HG03135 (cell line): ENCODE measurements at regions not wholly inside any gene's neighbourhood (a gene's known extent, or its start where the extent isn't known, plus 50 kb on each side); places are given as distances from the start of the nearest gene placed in this dataset.
"Not testable (repeated sequence)": the region's sequence is repeated elsewhere in the genome, so short reads cannot be mapped to it uniquely, and the experiment has no call there.

ENCODE experiments used
- ATAC-seq: cut with Tn5 transposase; IDR thresholded peaks from one replicate; pipeline ENCODE4 v1.9.1; 2021; ENCODE audit warnings: mild to moderate bottlenecking, moderate library complexity; ENCODE audit not compliant: unreplicated experiment

DNA sequence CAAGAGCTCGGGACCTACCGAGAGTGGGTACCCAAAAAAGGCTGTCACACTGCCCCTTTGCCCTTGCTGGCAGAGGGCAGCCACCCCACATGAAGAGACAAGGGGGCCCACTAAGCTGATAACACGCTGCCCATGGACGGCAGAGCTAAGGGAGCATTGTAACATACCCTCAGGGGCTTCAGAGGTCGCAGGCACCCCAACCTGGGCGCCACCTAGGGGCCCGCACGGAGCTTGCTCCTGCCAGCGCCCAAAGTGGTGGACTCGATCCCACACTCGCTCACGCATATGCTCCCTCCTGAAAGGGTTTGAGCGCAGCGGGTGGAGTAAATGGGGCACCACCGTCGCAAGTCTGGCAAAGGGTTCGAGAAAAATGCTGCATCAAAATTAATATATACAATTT lies 975.4 kb downstream of the ZPLD1 start:
- no peak for ATAC-seq

DNA sequence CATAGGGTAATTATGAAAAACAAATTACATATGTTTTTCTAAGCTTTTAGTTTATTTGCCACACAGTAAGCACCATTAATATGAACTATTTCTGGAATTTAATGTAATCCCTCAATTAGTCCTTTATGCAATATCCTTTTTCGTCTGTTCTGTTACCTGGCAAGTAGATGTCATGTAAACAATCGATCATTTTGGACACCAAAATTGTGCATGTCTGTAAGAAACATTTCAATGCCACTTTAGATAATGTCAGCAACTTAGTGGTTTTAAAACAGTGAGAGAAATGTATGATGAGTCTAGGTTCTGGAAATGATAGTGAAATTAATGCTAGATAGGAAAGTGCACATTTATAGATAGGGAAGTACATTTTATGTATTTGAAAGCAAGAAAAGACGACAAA lies 986.6 kb downstream of the ZPLD1 start:
- no peak for ATAC-seq

DNA sequence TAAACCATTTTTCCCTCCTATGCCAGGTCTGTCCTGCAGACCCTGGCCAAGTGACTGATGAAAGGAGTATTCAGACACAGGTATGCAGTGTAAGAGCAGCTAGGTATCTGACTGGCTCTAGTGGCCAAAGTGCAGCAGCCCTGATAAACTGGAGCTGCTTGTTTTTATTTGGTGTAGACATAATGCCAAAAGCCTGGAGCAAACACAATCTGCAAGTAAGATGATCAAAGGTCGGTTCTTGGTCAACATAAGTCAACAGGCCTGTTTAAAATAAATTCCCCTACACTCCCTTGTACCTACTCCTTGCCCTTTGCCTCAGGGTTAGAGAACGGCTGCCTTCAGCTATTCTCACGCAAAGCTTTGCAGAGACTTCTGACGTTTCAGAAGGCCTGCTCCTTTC lies 1003.1 kb downstream of the ZPLD1 start:
- ATAC-seq, result no peak

DNA sequence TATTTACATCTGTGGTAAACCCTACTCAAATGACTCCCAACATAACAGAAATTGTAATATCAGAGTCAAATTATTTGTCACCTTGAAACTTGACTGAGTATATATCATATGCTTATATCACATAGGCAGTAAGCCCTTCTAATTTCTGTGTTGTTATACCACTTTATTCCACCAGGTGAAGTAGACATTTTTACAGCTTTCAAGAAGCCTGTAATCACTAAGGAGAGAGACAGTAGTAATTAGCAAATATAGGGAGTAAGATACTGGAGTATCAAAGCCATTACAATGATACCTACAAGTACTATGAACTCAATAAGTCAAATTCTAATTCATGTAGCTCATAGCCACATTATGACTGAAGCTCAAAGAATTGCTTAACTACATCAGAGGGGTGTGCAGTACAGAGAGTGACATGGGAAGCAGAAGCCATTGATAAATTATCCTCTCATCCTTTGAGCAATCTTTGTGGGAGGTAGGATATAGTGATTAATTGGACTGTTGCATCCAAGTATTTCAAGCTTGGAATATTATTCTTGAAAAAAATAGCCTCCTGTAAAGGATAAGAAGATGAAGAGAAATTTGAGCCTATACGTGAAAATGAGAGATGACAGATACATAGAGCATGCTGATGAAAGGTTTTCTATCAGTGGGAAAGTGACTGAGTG lies 1005.9 kb downstream of the ZPLD1 start:
- ATAC-seq, result peak; percentile 67

DNA sequence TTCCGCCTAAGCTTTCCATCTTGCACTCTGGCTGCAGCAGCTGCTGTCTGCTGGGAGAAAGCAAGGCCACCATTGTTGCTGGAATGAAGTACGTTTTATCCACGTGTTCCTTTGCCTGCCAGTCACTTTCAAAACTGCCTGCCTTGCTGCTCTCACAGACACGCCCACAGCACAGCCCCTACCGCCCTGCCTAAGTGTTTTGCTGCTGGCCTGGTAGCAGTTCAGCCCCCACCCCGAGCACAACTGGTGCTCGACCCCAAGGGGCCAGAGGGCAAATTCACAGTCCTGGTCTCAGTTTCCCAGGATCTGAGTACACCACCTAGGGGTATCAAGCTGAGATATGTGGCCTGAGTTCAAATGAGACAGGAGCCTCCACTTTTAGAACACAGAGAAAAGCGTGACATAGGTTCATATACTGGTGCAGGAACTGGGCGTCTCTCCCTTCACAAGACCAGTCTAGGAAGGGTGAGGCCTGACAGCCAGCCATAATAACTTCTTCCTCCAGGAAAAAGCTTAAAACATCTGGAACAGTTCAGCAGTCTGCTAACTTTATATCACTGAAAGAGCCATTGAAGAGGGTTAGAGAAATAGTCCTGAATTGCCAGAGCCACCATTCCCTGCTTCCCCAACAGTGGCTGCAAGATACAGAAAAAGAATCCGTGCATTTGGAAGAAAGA lies 1012.3 kb downstream of the ZPLD1 start:
- ATAC-seq, result no peak

DNA sequence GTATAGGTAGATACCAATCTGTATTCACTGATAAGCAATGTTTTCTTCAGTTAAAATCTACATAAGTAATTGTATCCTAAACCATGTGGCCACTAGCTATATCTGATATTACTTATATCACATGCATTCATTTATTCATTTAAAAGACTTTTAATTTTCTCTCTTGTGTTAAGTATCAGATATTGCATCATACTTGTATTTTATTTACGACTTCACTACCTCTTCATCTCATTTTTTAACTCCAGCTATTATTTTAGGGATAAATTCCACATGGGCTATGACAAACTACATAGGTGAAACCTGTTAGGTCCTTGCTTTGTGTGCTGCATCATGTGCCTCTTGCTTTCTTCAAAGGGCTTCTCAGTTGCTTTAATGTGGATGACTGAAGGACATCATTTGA lies 1018.3 kb downstream of the ZPLD1 start:
- ATAC-seq, result no peak

DNA sequence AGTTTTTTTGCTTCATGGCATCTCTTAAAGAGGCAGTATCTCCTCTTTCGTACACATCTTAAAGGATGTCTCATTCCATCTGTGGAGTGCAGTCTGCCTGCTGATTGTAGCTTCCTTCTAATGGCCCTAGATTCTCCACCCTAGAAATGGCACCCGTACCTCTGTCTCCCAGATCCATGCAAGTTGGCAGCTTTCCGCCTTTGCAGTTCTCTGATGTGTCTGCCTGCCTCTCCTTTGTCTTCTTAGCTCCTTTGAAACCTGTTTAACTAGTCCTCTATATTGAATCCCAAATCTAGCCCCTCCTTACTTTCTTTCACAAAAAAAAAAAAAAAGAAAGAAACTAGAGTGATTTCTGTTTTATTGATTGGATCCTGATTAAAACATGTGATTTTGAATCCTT lies 1025.0 kb downstream of the ZPLD1 start:
- no peak for ATAC-seq

DNA sequence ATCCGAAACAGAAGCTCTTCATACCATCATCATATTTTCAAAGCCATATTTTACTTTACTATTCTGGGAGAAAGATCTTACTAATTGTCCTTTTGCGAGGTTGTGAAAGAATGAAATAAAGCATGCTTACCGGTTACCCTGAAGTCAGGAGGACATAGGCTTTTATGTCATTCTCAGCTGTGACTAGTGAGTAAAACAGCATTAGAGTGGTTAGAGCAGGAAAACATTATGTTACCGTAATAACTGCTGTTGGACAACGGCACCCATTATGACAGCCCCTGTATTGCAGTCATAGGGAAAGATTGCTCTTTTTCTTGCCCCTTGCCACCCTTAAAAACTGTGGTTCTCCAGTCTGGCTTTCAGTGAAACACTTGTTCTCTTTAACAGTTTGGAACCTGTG lies 1035.7 kb downstream of the ZPLD1 start:
- ATAC-seq, result no peak

DNA sequence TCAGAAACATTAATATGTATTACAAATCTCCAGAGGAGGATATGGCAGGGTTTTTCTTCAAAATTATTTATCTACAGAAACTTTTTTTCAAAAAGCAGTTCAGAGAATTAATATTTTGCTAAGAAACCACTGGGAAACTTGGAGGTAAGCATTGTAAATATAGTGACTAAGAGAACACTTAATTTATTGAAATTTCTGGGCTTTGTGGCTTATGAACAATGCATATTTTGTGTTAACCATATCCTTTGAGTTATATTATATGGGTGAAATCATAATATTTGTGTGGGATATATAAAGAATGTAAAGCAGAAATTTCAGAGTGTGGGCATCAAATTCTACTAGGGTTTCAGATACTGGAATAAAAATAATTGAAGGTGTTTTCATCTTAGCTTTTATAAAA lies 1059.2 kb downstream of the ZPLD1 start:
- no peak for ATAC-seq

DNA sequence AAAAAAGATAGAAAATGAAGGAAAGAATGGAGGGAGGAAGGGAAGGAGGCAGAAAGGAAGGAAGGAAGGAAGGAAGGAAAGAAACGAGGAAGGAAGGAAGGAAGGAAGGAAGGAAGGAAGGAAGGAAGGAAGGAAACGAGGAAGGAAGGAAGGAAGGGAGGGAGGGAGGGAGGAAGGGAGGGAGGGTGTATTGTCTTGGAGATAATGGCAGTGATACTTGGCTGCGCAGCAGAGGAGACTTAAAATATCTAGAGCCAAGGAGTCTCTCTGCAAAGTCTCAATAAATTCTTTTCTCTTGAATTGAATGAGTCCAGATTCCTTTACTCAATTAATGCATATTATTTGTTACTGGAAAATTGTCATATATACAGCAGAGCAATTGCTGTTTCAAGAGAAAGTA lies 1059.7 kb downstream of the ZPLD1 start:
- ATAC-seq, result no peak

DNA sequence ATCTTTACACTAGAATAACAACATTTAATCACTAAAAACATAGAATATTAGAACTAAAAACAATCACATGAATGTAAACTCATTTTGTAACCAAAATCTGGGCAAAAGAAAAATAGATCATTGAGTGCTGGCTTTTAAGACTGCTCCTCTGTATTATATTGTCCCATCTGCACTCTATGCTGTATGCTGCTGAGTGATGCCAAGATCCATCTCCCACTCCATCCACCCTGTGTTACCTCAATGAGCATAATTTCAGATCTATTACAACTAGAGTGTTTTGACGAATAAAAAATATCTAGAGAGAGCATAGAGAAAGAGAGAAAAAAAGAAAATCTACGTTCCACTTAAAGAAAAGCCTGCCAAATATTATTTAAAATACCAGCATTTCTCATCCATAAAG lies 1060.4 kb downstream of the ZPLD1 start:
- no peak for ATAC-seq

DNA sequence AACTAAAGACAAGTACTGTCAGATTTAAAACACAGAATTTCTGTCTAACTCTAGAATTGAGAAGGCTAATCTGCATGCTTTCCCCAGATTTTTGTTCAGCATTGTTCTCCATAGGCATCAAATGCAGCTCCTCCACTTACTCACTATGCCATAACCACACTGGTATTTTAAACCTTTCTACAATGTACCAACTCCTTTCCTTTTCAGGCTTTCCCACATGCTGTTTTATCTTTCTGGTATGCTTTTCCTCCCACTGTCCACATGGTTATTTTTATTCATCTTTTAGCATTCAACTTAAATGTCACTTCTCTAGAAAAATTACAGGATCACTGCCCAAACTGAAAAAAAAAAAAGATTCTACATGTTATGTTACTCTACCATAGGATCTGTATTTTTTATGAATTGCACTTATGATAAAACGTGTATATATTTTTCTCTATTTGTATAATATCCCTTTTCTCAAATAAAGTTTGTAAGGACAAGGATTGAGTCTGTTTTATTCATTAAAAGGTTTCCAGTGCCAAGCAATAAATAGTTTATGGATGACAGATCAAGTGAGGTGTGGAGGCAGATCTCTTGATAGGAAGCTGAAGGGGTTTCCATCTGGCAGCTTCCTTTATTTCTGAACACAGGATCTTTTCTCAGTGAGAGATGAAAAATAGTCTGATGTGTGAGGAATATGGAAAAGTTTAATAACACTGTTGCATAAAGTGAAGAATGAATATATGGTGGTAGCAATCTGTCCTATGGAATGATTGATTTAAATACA lies 1064.5 kb downstream of the ZPLD1 start:
- ATAC-seq, result no peak

DNA sequence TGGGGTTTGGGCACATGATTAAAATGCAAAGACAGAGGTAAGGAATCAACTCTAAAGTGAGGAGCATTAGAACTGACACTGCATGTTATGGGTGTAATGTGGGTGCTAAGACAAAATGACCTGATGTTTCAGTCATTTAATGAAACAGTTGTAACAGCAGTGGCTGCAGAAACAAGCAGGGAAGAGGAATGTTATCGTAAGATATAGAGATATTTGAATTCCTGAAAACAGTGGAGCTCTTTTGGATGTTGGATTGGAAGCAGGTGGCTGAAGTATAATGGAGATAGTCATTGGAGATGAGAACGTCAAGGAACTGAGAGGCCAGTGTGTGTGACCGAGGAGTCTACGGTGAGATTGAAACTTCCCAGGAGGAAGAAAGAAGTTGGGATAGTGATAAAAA lies 1065.2 kb downstream of the ZPLD1 start:
- ATAC-seq, result no peak

DNA sequence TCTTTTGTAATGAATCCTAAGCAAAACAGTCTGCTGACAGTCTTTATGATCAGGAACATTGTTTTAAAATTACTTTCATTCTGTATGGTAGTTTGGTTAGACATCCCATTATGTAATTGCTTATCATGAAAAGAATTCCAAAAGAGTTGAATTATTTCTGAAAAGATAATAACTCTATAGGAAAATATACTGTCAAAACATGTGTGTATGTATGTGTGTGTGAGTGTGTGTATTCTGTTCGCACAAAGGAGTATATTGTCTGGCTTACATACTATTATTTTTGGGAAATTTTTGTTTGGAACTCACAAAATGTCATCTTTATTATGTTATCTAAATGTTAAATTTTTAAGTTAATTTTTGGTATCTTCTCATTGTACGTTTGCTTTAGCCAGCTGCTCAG lies 1075.9 kb downstream of the ZPLD1 start:
- no peak for ATAC-seq

DNA sequence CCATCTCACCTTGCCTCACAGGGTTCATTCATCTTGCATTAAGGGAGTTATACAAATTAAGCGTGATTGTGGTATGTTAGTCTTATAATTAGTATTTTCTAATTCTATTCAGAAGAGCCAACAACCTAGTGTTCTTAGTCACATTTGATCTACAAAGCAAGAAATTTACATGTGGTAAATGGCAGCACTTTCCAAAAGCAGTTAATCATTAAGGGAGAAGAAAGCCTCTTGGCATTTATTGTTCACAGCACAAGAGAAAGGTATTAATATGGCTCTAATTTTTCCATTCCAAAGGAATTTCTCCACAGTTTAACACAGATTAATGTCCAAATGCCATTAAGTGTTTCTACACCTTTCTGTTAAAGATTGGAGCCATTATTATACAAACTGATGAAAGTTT lies 1077.1 kb downstream of the ZPLD1 start:
- ATAC-seq, result no peak

DNA sequence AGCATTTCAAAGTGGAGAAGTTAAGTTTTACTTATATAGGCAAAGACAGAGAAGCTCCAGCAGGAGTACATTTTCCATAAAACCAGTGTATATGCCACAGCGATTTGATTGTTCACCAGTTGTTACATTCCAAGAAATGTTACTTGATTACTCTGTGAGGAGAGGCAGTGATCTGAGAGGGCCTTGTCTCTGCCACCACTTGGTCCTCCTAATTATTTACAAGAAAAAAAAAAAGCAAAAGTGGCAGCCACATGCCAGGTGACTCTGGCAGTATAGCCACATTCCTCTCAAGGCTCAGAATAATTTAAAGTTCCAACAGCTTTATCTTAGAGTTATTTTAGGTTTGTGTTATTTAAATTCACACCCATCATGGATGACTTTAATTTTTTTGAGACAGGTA lies 1077.8 kb downstream of the ZPLD1 start:
- no peak for ATAC-seq

DNA sequence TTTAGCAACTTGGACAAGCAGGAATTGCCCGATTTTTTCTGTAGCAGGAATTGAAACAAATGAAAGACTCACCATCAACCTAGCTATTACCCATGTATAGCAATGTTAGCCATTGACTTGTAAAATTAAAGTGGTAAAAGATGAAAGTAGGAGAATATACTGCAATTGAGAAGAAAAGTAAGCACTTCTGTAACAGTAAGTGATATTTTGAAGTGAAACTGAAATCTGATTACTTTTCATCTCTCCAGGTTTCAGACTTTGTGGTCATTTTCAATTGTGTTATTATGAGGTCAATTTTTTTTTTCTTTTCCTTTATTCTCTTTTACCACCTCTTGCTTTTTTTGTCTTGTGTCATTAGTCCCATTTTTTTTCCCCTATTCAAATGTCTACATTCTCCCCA lies 1078.2 kb downstream of the ZPLD1 start:
- ATAC-seq, result no peak

DNA sequence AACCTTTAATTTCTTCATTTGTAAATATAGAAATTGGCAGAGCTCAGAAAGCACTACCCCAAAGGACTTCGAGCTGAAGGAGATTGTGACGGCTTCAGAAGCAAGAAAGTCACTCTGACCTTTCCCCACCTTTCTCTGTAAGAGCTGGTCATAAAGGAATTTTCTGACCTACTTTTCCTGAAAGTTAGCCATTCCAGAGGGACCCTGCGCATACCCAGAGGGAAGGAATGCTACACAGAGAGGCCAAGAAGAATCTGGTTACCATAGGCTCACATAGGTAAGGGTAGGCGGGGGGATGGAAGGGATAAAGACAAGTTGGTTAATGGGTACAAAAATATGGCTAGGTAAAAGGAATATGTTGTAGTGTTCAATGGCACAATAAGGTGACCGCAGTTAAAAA lies 1080.3 kb downstream of the ZPLD1 start:
- ATAC-seq, result no peak

DNA sequence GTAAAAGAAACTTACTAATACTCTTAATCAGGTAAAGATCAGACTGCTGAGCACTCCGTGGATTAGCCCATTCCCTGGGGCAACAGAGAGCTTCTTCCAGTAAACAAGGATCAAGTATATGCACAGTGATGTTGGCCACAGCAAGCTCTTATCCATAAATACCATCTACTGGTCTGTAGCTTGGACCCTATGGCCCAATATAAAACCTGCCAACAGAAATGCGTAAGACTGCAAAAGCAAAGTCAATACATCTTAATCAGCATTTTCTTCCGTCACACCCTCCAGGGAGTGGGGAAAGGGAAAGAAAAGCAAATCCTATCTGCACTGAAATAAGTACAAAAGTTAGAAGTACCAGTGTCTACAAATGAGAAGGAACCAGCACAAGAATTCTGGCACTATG lies 1082.1 kb downstream of the ZPLD1 start:
- no peak for ATAC-seq

DNA sequence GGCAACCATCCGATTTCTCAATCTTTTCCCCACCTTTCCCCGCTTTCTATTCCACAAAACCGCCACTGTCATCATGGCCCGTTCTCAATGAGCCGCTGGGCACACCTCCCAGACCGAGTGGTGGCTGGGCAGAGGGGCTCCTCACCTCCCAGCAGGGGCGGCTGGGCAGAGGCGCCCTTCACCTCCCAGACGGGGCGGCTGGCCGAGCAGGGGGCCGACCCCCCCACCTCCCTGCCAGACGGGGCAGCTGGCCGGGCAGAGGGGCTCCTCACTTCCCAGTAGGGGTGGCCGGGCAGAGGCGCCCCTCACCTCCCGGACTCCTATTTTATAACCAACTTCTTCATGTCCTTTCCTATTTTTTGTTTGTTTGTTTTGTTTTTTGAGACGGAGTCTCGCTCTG lies 1096.5 kb downstream of the ZPLD1 start:
- ATAC-seq, result not testable (repeated sequence)

DNA sequence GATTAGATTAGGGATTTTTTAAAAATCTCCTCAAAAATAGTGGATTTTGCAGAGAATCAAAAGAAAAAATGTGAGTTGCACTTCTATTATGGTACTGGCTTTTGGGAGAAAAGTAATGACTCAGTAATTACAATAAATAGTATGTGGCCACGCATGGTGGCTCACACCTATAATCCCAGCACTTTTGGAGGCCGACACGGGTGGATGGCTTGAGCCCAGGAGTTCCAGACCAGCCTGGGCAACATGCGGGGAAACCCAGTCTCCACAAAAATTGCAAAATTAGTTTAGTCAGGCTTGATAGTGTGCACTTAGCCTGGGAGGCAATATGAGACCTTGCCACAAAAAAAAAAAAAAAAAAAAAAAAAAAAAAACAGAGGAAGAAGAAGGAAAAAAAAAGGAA lies 1098.2 kb downstream of the ZPLD1 start:
- no peak for ATAC-seq

DNA sequence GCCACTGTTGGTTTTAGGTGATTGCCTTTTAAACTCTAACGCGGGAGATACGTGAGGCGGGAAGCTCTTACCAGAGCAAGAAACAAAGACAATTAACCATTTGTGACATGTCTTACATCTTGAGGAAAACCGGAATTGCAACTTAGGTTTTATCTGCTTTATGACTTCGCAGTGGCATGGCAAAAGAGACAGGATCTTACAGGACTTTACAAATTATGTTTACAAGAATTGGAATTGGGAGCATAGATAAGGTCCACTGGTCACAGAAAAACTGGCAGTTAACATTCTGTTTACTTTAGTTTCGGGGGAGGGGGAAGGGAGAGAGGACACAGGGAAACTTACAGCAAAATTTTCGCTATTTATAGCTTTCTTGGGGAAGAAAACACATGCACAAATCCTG lies 1119.6 kb downstream of the ZPLD1 start:
- ATAC-seq, result no peak
